RWPE1 (cell line): ENCODE measurements at regions not wholly inside any gene's neighbourhood (a gene's known extent, or its start where the extent isn't known, plus 50 kb on each side); places are given as distances from the start of the nearest gene placed in this dataset.

Experiments used
- CTCF ChIA-PET: fragments of 350-600 bp; sonication (Branson Sonifier 250); formaldehyde crosslinking; extraction: SDS; loops from one replicate; lab custom pipeline; 2021; lab: Yijun Ruan, JAX
- POLR2A ChIA-PET: fragments of 400-600 bp; formaldehyde crosslinking; extraction: SDS; loops from one replicate; lab custom pipeline; 2020; ENCODE audit warnings: antibody characterized with exemption; ENCODE audit not compliant: low non-redundant PET; lab: Yijun Ruan, JAX
- DNase-seq: peaks from one replicate; pipeline ENCODE4 v3.0.0; 2012; ENCODE audit warnings: low spot score
- H3K27ac ChIP-seq: fragments of 450-650 bp; 2 replicates; pipeline ENCODE4 v1.5.1; 2017
- TF ChIP-seq, protein P1 (sequence below): fragments of 450-650 bp; conservative IDR thresholded peaks from 2 replicates; pipeline ENCODE4 v1.5.1; 2017; ENCODE audit warnings: low read depth, mild to moderate bottlenecking

DNA sequence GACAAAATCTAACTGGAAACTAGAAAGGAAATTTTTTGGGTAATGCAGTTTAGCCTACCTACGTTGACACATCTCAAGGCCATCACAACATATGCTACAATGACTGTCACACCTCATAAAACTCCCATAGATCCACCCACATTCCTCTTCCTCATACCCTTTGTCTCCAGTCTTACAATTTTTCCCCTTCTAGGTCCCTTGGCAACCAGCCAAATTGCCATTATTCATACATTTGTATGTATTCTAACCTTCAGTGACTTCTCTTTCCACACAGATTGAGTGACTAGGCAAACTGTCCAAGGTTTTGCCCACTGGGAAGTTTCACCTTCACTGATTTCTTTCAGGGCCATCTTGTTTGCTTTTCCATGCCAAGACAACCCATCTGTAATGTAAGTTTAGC lies 100.5 kb upstream of the TPK1 start:
- TF ChIP-seq, protein P1, sequence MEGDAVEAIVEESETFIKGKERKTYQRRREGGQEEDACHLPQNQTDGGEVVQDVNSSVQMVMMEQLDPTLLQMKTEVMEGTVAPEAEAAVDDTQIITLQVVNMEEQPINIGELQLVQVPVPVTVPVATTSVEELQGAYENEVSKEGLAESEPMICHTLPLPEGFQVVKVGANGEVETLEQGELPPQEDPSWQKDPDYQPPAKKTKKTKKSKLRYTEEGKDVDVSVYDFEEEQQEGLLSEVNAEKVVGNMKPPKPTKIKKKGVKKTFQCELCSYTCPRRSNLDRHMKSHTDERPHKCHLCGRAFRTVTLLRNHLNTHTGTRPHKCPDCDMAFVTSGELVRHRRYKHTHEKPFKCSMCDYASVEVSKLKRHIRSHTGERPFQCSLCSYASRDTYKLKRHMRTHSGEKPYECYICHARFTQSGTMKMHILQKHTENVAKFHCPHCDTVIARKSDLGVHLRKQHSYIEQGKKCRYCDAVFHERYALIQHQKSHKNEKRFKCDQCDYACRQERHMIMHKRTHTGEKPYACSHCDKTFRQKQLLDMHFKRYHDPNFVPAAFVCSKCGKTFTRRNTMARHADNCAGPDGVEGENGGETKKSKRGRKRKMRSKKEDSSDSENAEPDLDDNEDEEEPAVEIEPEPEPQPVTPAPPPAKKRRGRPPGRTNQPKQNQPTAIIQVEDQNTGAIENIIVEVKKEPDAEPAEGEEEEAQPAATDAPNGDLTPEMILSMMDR, result no peak
- no peak overlapping the region for H3K27ac ChIP-seq
- ChIA-PET CTCF (no interaction called here), POLR2A (no interaction called here)
- no peak for DNase-seq

DNA sequence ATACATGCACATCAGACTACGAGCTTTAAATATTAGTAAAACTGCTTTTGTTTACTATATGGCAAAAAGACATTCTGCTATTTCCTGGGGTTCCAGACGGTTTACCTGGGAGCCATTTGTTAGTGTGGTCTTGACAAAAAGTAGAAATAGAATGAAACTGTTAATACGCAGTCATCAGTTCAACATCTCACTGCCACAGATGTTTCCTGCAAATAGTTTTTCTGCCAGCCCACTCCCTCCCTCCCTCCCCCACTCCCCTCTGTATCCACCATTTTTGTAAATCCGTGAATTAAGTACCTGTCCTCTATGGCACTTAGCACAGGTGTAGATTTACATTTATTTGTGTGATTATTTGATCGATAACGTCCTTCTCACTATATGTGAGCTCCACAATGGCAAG lies 74.6 kb upstream of the TPK1 start:
- POLR2A ChIA-PET, result no interaction called here
- CTCF ChIA-PET, result no interaction called here

DNA sequence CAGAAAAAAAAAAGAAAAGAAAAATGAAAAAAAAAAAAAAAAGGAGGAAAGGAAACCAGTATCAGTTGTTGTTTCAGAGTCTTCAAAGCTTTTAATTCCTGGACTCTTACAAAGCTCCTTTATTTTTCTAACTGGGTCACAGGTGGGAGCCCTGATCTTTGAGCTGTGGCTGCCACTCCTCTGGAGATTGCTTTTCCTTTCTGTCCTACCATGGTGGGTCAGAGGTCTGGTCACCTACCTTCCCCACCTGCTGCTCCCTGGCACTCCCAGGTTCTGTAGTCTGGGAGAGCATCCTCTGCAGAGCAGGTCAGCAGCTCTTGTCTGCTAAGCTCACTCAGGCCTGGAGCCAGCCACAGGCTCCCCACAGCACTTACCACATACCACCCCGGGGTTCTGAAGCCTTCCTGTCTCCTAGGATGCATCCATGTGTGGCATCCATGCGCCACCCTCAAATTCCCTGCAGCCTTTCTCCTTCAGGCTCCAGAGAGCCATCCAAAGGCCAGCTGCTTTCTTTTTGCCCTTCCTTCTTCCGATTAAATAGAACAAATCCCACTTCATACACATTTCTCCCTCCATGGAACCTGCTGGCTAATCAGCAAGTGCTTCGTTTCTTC lies 73.2 kb upstream of the TPK1 start:
- no peak overlapping the region for H3K27ac ChIP-seq
- ChIA-PET CTCF (interaction anchor here (0.7 kb wide), 1 partner anchor 10 kb away, joined by 9 read pairs; no protein-coding TSS in a partner anchor), POLR2A (no interaction called here)
- DNase-seq, result no peak
- TF ChIP-seq, protein P1, result no peak

More for the DNA sequence above, 74.6 kb upstream of the TPK1 start:
- TF ChIP-seq, protein P1, result no peak
- no peak overlapping the region for H3K27ac ChIP-seq
- no peak for DNase-seq

DNA sequence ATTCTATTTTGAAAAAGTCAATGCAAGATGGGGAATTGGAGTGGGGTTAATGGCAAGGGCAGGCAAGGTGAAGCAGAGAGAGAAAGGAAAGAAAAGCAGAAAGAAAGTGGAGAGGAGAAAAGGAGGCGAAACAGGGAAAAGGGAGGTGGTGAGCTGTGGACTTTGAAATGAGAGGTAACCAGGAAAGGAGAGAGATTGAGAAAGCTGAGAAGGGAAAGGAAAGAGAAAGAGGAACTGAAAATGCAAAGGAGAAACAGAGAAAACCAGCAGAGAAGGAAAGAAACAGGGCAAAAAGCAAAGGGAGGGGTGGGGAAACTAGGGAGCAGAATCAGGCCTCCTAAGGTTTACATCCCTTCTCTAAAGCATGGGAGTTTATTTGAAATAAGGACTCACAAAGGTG lies 72.5 kb upstream of the TPK1 start:
- DNase-seq, result no peak
- ChIA-PET CTCF (no interaction called here), POLR2A (no interaction called here)
- TF ChIP-seq, protein P1, result no peak
- H3K27ac ChIP-seq, result no peak overlapping the region

DNA sequence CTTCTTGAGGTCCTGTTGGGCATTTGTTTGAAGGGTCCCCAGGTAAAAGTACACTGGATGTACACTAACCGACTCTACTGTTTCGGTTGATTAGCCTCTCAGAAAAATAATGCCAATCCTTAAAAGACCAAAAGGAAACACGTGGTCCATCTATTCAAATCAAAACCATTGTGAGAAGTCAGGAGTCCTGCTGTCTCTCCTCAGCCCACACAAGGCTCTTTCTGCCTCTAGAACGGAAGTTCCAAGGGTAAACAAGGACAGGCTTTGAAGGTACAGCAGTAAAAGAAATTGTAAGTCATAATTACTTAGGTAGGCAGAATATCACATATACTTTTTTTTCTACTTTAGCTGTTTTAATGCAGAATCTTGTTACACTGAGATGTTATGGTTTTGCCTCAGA lies 71.7 kb upstream of the TPK1 start:
- CTCF ChIA-PET, result no interaction called here
- no peak overlapping the region for H3K27ac ChIP-seq
- POLR2A ChIA-PET, result no interaction called here
- DNase-seq, result no peak
- TF ChIP-seq, protein P1, result no peak

DNA sequence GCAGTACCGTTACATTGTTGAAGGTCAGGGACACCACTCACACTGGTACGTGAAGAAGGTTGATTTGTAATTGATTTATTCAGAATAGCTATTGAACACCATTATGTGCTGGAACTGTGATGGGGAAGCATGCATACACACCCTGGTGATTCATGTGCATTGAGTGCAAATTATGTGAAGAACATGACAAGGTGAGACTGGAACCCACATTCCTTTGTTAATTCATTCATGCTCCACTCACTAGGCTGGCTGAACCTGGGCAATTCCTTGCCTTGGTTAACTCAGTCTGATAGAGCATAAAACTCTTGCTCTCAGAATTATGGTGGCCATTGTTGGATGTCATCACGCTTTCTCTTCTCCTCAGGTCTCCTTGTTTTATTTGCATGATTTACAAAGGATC lies 67.3 kb upstream of the TPK1 start:
- H3K27ac ChIP-seq, result no peak overlapping the region
- CTCF ChIA-PET, result no interaction called here
- POLR2A ChIA-PET, result no interaction called here
- DNase-seq, result no peak
- TF ChIP-seq, protein P1, result no peak
